MM.1S (cell line): ENCODE measurements at regions not wholly inside any gene's neighbourhood (a gene's known extent, or its start where the extent isn't known, plus 50 kb on each side); places are given as distances from the start of the nearest gene placed in this dataset.

Experiments
- CTCF ChIP-seq: fragments of 300-600 bp; sonication (generic); IDR thresholded peaks from 2 replicates; pipeline ENCODE4 v1.5.1; 2016; ENCODE audit warnings: antibody characterized with exemption, low read length, mixed read lengths
- EZH2 ChIP-seq: fragments of 300-600 bp; sonication (generic); optimal IDR thresholded peaks from 2 replicates; pipeline ENCODE3; 2017; ENCODE audit warnings: low read depth, mild to moderate bottlenecking, antibody characterized with exemption, low read length, mixed read lengths
- EZH2phosphoT487 ChIP-seq: fragments of 300-600 bp; sonication (generic); IDR thresholded peaks from 2 replicates; pipeline ENCODE4 v1.6.1; 2018; ENCODE audit warnings: antibody characterized with exemption, low read length

- TF ChIP-seq CTCF, result no peak
- TF ChIP-seq EZH2, result no peak
- no peak for TF ChIP-seq EZH2phosphoT487
Measured at GRCh38 chr7:35992436-35992835, 160.6 kb upstream of the EEPD1 start.
